Tibial nerve (tissue), 4 donors: ENCODE measurements at regions not wholly inside any gene's neighbourhood (a gene's known extent, or its start where the extent isn't known, plus 50 kb on each side); places are given as distances from the start of the nearest gene placed in this dataset.
"Not testable (repeated sequence)": the region's sequence is repeated elsewhere in the genome, so short reads cannot be mapped to it uniquely, and the experiment has no call there.

Source experiments
- DNase-seq, 2 donors: peaks; one replicate each; pipeline ENCODE4 v3.0.0-alpha.2; 2019; ENCODE audit warnings: low spot score in 2 of 2
- H3K27ac ChIP-seq, 4 donors: fragments of 200-600 bp; sonication (generic) in 3 of 4; one replicate each; pipeline ENCODE4 v1.5.1; 2017 to 2019; ENCODE audit warnings: mild to moderate bottlenecking in 1 of 4
- H3K27me3 ChIP-seq, 2 donors: fragments of 200-600 bp; sonication (generic) in 1 of 2; one replicate each; pipeline versions ENCODE4 v1.5.1 to v1.6.0; 2017 to 2019
- H3K36me3 ChIP-seq, 3 donors: fragments of 200-600 bp; sonication (generic); one replicate each; pipeline ENCODE4 v1.5.1; 2018 to 2019
- H3K4me1 ChIP-seq, 4 donors: fragments of 200-600 bp; sonication (generic) in 3 of 4; one replicate each; pipeline ENCODE4 v1.5.1; 2017 to 2019
- H3K4me3 ChIP-seq, 4 donors: fragments of 200-600 bp; sonication (generic) in 3 of 4; one replicate each; pipeline ENCODE4 v1.5.1; 2017 to 2019; ENCODE audit warnings: mild to moderate bottlenecking in 1 of 4, moderate library complexity in 1 of 4
- H3K9me3 ChIP-seq, 4 donors: fragments of 200-600 bp; sonication (generic) in 3 of 4; one replicate each; pipeline ENCODE4 v1.5.1; 2017 to 2019
- CTCF ChIP-seq, 5 experiments: fragments of 200-600 bp in 3 of 5; fragments of 450-650 bp in 2 of 5; sonication (generic) in 3 of 5; IDR thresholded peaks; one replicate each; pipeline ENCODE4 v1.5.1; 2016 to 2019; ENCODE audit warnings: antibody characterized with exemption in 5 of 5, mild to moderate bottlenecking in 3 of 5, moderate library complexity in 2 of 5
- EP300 ChIP-seq, 2 donors: sonication (generic); formaldehyde crosslinking; IDR thresholded peaks; one replicate each; pipeline ENCODE4 v1.6.1; 2017; ENCODE audit warnings: antibody characterized with exemption in 2 of 2, mild to moderate bottlenecking in 1 of 2
- POLR2A ChIP-seq, 2 donors: fragments of 450-650 bp; IDR thresholded peaks; one replicate each; pipeline ENCODE4 v1.6.1; 2017; ENCODE audit warnings: antibody characterized with exemption in 2 of 2, mild to moderate bottlenecking in 2 of 2, moderate library complexity in 2 of 2
- WGBS, 2 donors: methylation state at CpG; one replicate each; pipeline ENCODE4 v1.1.5; 2018; 5-methylcytosine and 5-hydroxymethylcytosine counted together

DNA sequence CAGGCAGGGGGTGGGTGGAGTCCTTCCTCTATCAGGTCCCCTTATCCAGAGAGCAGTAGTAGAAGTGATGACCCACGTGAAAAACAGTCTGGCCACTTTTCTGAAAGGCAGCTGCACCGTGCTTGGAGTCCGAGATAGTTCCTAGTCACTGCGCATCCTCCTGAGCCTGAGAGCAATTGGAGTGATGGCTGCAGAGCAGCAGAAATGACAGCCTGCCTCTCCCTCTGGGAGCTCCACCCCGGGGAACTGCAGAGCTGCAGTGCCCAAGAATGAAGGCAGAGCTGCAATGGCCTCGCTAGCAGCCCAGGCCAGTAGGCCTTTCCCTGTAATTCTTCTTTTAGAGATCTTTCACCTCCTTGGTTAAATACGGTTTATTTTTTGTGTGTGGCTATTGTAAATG lies 82.6 kb downstream of the CETN3 start:
- no peaks in the 10 kb centered on the region for H3K4me1 ChIP-seq
- no peak for DNase-seq
- H3K27me3 ChIP-seq, result no peaks in the 10 kb centered on the region
- TF ChIP-seq EP300 (IDR thresholded peaks at IDR 0.05) (no peak), CTCF (IDR thresholded peaks at IDR 0.05) (no peak), POLR2A (IDR thresholded peaks at IDR 0.05) (no peak)
- no peak overlapping the region for H3K27ac ChIP-seq
- WGBS, 2 donors, result 72 to 78% methylated on average over 7 of the region's 7 CpGs
- H3K9me3 ChIP-seq, result peaks cover 0 to 5% (median 2%) of the 10 kb centered on the region in 4 donors
- H3K4me3 ChIP-seq, result no peak overlapping the region
- H3K36me3 ChIP-seq, result no peaks in the 10 kb centered on the region

DNA sequence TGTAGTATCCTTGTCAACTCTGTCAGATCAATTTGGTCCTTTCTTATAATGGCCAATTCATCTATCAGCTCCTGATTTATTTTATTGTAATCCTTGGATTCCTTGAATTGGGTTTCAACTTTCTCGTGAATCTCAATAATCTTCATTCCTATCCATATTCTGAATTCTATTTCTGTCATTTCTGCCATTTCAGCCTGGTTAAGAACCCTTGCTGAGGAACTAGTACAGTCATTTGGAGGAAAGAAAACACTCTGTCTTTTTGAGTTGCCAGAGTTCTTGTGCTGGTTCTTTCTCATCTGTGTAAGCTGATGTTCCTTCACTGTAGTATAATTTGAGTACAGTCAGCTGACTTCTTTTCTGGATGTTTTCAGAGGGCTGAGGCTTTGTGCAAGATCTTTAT lies 84.5 kb downstream of the CETN3 start:
- Histone ChIP-seq H3K27me3 (no peaks in the 10 kb centered on the region), H3K4me1 (no peaks in the 10 kb centered on the region), H3K27ac (no peak overlapping the region), H3K36me3 (no peaks in the 10 kb centered on the region), H3K4me3 (no peak overlapping the region), H3K9me3 (peaks cover 0 to 11% (median under 1%) of the 10 kb centered on the region in 4 donors)
- TF ChIP-seq CTCF (IDR thresholded peaks at IDR 0.05) (no peak), POLR2A (IDR thresholded peaks at IDR 0.05) (no peak), EP300 (IDR thresholded peaks at IDR 0.05) (no peak)
- DNase-seq, result no peak
- 90 to 97% methylated on average over 1 of the region's 1 CpG for WGBS, 2 donors

- H3K27me3 ChIP-seq, H3K4me1 ChIP-seq, H3K36me3 ChIP-seq, H3K4me3 ChIP-seq, DNase-seq, H3K27ac ChIP-seq: not testable (repeated sequence)
- H3K9me3 ChIP-seq, result peaks cover 0 to 11% (median 0%) of the 10 kb centered on the region in 4 donors
Observed at GRCh38 chr5:90320348-90320747, 89.2 kb downstream of the CETN3 start.

- H3K27me3 ChIP-seq, result no peaks in the 10 kb centered on the region
- DNase-seq, result no peak
- 80 to 90% methylated on average over 2 of the region's 2 CpGs for WGBS, 2 donors
- H3K36me3 ChIP-seq, result no peaks in the 10 kb centered on the region
- H3K4me3 ChIP-seq, result no peak overlapping the region
- TF ChIP-seq POLR2A (IDR thresholded peaks at IDR 0.05) (no peak), CTCF (IDR thresholded peaks at IDR 0.05) (no peak), EP300 (IDR thresholded peaks at IDR 0.05) (no peak)
- H3K4me1 ChIP-seq, result no peaks in the 10 kb centered on the region
- H3K9me3 ChIP-seq, result no peaks in the 10 kb centered on the region
- no peak overlapping the region for H3K27ac ChIP-seq
Observed at GRCh38 chr5:90312027-90312426, 97.5 kb downstream of the CETN3 start.

DNA sequence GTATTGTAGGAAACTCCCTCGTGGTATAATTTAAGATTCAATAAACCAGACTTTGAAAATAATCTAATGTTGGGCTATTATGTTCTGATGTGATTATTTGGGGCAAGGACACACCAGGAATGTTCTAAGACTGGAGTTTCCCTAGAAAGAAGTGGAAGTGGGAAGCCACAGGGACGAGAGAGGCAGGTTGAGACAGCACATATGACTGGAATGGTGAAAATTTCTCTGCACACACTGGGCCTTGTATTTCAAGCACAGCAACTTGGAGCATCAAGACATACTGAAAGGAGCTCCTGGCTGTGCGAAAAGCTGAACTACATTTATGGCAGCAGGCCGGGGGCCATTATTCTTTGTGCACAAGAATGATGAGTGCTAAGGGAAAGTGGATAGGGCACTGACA lies 98.2 kb downstream of the CETN3 start:
- TF ChIP-seq POLR2A (IDR thresholded peaks at IDR 0.05) (no peak), EP300 (IDR thresholded peaks at IDR 0.05) (no peak), CTCF (IDR thresholded peaks at IDR 0.05) (no peak)
- DNase-seq, result no peak
- Histone ChIP-seq H3K27ac (no peak overlapping the region), H3K36me3 (no peaks in the 10 kb centered on the region), H3K27me3 (no peaks in the 10 kb centered on the region), H3K4me1 (no peaks in the 10 kb centered on the region), H3K4me3 (no peak overlapping the region), H3K9me3 (no peaks in the 10 kb centered on the region)
- WGBS, 2 donors, result 58 to 72% methylated on average over 4 of the region's 4 CpGs
